NCI-H82 (cell line): ENCODE measurements at regions not wholly inside any gene's neighbourhood (a gene's known extent, or its start where the extent isn't known, plus 50 kb on each side); places are given as distances from the start of the nearest gene placed in this dataset.
"Not testable (repeated sequence)": the region's sequence is repeated elsewhere in the genome, so short reads cannot be mapped to it uniquely, and the experiment has no call there.

Experiments used
- DNase-seq: peaks from one replicate; lab custom pipeline; 2025; lab: John Stamatoyannopoulos, UW

- DNase-seq = no peak
Observed at GRCh38 chr6:71199736-71200135, 88.9 kb upstream of the OGFRL1 start.

GRCh38 chr6:71203206-71203605 lies 85.4 kb upstream of the OGFRL1 start:
- no peak for DNase-seq

- DNase-seq = no peak
Observed at GRCh38 chr6:71204741-71205140, 83.9 kb upstream of the OGFRL1 start.

DNA sequence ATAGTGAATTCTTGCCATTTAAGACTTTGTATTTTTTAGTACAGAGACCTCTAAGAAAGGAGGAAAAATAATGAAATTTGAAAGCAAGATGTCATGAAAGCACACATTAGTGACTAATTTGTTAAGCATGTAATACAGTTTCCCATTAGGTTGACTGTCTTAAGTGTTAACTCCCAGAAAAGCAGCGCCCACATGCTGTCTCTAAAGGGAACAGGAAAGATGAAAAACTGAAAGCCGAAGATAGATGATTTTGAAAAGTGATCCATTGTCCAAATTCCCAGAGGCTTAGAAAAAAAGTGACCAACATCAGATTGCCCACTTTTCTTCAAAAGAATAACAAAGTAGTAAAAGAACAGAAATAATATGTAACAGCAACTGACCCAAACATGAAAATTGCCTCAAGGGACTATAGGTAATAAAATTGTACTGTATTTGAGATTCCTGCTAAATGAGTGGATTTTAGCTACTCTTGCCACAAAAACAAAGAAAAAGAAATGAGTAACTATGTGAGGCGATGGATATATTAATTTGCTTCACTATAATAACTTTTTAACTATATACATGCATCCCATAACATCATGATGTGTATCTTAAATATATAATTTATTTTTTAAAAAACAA lies 83.2 kb upstream of the OGFRL1 start:
- no peak for DNase-seq

- no peak for DNase-seq
Observed at GRCh38 chr6:71206089-71206488, 82.5 kb upstream of the OGFRL1 start.

DNA sequence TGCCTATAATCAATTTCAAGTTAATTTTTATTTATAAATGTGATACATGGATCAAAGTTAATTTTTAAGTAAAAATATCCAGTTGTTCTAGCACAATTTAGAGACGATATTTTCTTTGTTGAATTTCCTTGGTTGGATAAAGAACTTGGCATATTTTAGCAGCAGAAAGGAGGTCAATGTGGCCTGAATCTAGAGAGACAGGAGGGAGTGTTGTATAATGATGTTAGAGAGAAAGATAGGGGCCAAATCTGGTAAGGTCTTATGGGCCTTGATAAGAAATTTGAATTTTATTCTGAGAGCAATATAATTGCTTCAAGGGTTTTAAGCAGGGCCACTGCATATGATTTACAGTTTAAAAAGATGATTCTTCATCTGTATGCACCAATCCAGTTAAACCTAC lies 79.4 kb upstream of the OGFRL1 start:
- DNase-seq = no peak

DNA sequence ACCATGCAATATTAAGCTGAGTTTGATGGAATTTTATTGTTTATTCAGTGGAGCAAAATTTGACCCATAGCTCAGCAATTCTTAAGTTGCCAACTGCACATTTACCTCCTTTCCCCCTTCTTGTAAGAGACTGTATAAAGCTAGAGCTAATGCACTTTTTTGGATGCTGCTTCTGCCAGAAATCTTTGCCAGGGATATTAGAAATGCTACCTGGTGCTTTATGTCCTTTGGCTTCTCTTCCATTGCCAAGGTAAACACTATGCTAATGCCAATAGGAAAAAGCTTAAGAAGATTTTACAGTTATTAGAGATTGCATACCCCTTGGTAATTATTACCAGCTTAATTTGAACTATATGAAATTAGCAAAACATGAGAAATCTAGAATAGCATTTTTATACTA lies 79.0 kb upstream of the OGFRL1 start:
- DNase-seq = no peak

DNA sequence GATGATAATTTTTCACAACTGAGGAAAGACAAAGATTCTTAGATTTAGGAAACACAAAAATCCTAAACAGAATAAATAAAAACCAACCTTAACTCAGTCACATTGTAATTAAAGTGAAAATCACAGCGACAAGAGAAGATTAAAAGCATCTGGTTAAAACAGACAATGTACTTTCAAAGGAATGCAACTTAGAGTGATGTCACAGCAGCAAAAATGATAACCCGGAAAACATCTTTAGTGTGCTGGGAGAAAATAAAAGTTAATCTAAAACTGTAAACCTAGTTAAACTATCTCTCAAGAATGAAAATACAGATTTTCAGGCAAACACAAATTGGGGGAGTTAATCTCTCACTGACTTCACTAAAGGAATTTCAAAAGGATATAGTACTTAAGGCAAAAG lies 76.8 kb upstream of the OGFRL1 start:
- no peak for DNase-seq

DNA sequence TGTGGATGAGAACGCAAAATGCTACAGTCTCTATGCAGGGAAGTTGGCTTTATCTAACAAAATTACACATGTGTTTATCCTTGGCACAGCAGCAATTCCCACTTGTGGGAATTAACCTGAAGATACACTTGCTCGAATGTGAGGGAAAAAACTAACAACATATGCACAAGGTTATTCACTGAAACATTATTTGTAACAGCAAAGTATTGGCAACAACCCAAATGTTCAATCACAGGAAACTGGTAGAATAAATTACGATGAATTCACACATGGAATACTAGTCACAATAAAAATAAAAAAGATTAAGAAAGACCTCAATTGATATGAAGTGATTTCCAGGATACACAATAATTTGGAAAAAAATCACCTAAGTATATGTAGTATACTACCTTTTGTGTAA lies 68.1 kb upstream of the OGFRL1 start:
- no peak for DNase-seq

- no peak for DNase-seq
Observed at GRCh38 chr6:71222671-71223070, 65.9 kb upstream of the OGFRL1 start.

DNA sequence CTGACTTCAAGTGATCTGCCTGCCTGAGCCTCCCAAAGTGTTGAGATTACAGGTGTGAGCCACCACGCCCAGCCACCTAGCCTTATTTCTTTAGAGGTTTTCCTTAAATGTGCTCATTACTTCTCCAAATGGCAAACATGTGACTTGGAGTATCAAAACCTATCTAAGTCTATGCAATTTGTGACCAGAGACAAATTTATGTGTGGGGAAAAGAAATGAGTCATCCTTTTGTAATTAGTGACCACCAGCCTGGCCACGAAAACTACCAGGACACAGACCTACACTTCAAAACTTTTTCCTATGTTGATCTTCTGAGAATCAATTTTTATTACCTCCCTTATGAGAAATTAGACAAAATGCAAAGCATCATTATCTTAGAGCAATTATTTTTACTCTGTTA lies 64.6 kb upstream of the OGFRL1 start:
- no peak for DNase-seq

DNA sequence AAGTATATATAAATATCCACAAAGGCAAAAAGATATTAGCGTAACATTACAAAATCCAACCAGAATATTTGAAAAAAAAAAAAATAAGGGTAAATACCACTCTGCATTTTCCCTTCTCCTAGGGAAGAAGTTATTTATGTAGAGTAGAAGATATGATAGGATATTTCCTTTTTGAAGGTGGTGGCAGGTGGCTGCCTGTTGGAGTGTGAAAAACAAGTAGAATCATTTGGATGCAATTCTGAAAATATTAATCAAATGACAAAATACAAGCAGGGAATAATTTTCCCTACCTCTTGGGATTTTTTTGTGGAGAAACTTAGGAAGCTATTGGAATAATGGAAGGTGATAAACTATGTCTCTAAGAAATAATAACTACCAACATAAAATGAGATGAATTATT lies 62.5 kb upstream of the OGFRL1 start:
- no peak for DNase-seq

GRCh38 chr6:71228461-71229041 lies 60.1 kb upstream of the OGFRL1 start:
- DNase-seq = no peak

- DNase-seq = no peak
Observed at GRCh38 chr6:71229477-71229876, 59.1 kb upstream of the OGFRL1 start.

- not testable (repeated sequence) for DNase-seq
Observed at GRCh38 chr6:71232890-71233289, 55.7 kb upstream of the OGFRL1 start.

DNA sequence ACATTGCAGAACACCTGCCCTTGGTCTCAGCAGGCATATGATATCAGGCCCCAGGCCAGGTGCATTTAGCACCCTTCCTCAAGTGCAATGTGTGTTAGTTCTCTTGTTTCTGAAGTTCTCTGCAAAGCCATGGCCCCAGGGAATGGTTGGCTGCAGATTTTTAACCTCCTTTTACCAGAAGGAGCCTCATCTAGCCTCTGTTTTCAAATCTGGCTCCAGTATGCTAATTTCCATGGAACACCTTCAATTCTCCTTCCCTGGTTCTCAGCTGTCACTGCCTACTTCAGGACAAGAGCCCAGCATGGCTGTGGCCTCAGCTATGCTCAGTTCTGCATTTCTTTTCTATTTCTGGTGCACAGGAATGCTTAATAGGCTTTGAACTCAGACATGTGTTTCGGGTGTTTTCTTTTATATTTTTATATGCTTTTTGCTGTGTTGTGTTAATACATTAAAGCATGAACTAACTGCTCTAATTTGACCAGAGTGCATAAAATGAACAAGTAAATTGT lies 51.6 kb upstream of the OGFRL1 start:
- no peak for DNase-seq

GRCh38 chr6:71238351-71238750 lies 50.3 kb upstream of the OGFRL1 start:
- DNase-seq = no peak
